Suppressor macrophage treated with lipopolysaccharide for 4 hours (primary cell): ENCODE measurements at regions not wholly inside any gene's neighbourhood (a gene's known extent, or its start where the extent isn't known, plus 50 kb on each side); places are given as distances from the start of the nearest gene placed in this dataset.

ENCODE experiments used
- DNase-seq: peaks from one replicate; pipeline ENCODE4 v3.0.0-alpha.2; 2020

DNA sequence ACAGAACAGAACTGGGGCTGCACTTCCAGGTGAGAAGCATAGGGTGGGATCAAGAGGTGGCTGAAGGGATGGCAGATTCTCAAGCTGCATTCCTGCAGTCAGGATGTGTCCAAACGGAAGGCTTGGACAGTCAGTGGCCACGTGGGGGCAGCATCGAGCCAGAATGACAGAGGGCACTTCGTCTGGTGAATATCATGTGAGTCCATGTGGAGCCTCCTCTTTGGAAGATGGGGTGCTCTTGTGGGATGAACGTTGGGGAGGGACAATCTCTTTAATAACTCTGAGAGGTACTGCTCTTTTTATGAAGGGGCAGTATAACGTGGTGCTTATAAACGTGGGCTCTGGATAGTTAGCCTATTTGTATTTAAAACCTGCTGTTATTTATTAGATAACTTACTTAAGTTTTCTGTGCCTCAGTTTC lies 154.9 kb upstream of the NAV2 start:
- DNase-seq: peak; percentile 83

DNA sequence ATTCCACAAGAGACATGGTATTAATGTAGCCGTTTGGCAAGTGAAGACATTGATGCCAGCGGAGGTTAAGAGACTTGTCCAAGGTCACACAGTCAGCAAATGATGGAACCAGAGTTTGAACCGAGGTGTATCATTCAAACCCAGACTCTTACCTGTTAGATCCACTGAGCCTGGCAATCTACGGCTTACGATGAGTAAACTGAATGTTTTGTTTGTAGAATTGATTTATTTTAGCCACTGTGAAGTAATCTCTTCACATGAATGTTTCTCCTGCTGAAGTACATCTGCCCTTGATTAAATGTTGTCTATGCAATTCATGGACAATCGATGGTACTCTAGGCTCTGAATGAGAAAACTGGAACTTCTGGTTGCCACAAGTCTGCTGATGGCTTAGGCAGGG lies 155.5 kb upstream of the NAV2 start:
- DNase-seq: no peak

GRCh38 chr11:19555266-19555665 lies 157.4 kb upstream of the NAV2 start:
- DNase-seq: no peak

DNA sequence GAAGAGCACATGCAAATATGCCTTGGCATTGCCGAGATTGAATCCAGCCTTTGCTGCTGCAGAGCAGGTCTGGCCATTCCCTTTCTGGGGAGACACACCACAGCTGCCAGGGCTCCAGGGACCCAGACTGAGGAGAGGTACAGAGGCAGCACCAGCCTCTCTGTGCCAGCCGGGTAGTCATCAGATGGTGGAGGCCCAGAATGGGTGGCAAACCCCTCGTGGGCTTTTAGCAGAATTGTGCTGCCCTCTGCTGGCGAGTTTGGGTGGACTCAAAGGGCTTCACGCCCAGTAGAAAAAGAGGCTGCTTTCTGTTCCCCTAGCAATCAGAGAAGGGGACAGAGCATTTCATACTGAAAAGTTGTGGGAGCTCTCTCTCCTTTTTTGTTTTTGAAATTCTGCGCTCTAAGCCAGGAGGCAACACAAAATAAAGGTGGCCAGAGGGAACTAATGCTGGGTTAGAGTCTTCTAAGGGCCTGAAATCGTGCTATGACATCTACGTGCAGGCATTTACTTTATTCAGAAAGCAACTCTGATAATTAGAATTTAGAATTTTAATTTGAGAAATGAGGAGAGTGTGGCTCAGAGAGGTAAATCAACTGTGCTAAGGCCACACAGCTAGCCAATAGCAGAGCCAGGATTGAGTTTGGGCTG lies 158.8 kb upstream of the NAV2 start:
- DNase-seq: peak; percentile 87

DNA sequence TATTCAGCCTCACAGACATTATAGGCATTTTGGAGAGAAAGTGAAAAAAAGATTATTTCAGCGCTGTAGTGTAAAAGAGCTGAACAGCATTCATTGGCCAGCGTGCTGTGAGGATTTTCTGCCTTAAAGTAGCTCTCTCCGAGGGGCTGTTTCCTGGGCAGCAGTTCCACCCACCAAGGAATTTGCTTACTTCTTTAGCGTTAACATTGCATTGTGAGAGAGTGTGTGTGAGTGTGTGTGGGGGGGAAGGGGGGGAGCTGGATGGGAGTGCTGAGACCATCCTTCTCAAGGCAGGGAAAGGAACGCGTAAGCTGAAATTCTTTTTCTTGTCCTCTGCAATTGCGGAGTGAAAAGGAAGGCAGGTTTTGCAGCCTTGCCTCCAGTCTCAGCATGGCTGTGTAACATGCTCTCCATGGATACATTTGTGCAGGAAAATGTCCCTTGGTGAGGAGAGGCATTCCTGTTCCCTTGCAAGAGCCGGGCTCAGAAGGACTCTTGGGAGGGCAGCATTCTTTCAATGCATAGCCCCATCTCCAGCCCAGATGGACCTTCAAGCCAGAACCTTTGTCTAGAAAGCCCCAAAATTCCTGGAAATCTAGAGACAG lies 159.9 kb upstream of the NAV2 start:
- DNase-seq: no peak

GRCh38 chr11:19552161-19552560 lies 160.5 kb upstream of the NAV2 start:
- DNase-seq: no peak

GRCh38 chr11:19551457-19551856 lies 161.2 kb upstream of the NAV2 start:
- DNase-seq: no peak

GRCh38 chr11:19547044-19547443 lies 165.6 kb upstream of the NAV2 start:
- no peak for DNase-seq

DNA sequence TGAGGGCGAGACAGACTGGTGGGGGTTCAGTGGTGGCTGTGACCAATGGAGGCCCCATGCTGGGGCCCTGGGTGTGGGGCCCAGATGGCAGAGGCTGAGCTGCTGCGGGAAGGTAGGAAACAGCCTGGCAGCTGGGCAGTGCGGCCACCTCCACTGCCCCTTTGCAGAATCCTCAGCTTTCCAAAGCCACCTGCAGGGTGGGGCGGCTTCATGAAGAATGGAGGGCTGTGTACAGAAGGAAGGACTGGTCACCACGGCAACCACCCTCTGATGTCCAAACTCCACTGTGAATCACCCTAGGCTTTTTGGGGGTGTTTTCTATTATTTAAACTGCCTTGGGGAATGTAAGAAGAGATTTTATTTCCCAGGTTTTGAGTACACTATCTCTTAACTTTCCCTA lies 166.3 kb upstream of the NAV2 start:
- DNase-seq: no peak

GRCh38 chr11:19541521-19542049 lies 171.1 kb upstream of the NAV2 start:
- no peak for DNase-seq

DNA sequence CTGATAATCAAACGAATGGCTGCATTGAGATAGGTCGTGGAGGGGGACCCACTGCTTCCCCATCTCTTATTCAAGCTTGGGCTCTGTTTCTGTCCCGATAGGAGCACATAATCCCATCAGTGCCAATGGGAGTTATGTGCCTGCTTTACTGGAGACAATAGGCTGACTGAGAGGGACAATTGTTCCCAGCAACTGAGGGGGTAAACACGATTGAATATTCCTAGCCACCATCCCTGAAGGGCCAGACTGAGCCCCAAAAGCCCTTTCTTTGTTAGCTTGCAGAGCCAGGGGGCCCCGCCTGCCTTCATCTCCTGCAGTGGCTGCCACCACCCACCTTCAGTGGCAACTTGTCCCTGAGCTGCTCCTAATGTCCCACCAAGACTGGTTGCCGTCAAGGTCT lies 172.8 kb upstream of the NAV2 start:
- DNase-seq: no peak

DNA sequence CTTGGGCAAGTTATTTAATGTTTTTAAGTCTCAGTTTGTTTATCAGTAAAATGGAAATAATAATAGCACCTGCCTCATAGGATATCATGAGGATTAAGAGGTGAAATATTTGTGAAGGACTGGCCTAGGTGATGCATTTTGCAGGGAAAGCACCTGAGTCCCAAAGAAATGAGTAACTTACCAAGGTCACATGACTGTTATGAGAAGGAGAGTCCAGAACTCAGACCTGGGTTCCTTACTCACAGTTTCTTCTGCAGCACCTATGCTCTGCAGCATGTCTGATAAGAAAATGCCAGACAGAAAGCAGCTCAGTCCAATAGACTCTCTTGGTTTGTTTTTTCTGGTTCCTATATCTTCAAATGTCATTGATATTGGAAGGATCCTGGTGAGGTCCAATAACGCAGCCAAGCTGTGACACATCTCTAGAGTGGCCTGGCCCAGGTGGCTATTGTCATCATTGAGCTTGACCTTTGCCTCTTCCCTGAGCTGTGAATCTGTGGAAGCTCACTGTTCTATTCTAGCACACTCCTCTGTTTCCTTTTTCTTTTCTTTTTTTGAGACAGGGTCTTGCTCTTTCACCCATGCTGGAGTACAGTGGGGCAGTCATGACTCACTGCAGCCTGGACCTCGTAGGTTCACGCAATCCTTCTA lies 174.7 kb upstream of the NAV2 start:
- no peak for DNase-seq

- DNase-seq: no peak
These were observed 176.5 kb upstream of the NAV2 start for GRCh38 chr11:19536131-19536530.

GRCh38 chr11:19530505-19530904 lies 182.1 kb upstream of the NAV2 start:
- DNase-seq: no peak

- no peak for DNase-seq
These were observed 186.5 kb upstream of the NAV2 start for GRCh38 chr11:19526119-19526518.

GRCh38 chr11:19525714-19526113 lies 186.9 kb upstream of the NAV2 start:
- DNase-seq: no peak

- no peak for DNase-seq
These were observed 187.4 kb upstream of the NAV2 start for GRCh38 chr11:19525276-19525675.

GRCh38 chr11:19524171-19524671 lies 188.4 kb upstream of the NAV2 start:
- no peak for DNase-seq

- DNase-seq: no peak
These were observed 192.0 kb upstream of the NAV2 start for GRCh38 chr11:19520681-19521080.

- no peak for DNase-seq
These were observed 192.6 kb upstream of the NAV2 start for GRCh38 chr11:19519912-19520641.

- DNase-seq: no peak
These were observed 193.3 kb upstream of the NAV2 start for GRCh38 chr11:19519353-19519752.

DNA sequence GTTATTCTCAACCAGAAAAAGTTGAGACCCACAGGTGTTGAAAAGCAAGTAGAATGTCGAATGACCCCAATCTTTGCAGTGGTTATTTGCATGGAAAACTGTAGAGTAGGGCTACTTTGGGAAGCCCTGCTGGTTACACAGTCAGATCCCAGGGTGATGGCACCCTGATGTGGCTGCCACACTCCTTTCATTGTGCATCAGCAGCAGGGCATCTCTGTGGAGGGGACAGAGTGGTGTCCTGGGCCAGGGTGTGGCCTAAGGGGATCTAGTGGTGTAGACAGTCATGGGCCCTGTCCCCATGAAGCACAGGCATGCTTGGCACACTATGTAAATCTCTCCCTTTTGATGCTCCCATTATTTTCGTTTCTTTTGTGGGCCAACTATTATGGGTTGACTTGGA lies 199.4 kb upstream of the NAV2 start:
- DNase-seq: no peak

GRCh38 chr11:19512618-19513017 lies 200.0 kb upstream of the NAV2 start:
- DNase-seq: no peak
